OCI-M2 (cell line): ENCODE measurements at regions not wholly inside any gene's neighbourhood (a gene's known extent, or its start where the extent isn't known, plus 50 kb on each side); places are given as distances from the start of the nearest gene placed in this dataset.

Experiments
- DNase-seq: peaks from one replicate; lab custom pipeline; 2025; ENCODE audit not compliant: unreplicated experiment; lab: John Stamatoyannopoulos, UW

DNA sequence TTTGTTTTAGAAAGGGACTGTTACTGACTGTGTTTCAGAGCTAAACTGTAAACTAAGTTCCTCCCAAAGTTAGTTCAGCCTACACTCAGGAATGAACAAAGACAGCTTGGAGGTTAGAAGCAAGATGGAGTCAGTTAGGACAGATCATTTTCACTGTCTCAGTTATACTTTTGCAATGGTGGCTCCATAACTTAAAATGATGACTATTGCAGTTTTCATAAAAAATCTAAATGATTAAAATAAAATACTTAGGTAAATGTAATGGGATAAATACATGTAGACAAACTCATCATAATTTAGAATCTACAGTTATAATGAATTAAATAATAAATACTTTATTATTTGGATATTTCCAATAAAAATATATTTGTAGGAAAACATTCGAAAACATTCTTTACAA is 590.6 kb downstream of the EPHA7 start:
- DNase-seq: no peak

DNA sequence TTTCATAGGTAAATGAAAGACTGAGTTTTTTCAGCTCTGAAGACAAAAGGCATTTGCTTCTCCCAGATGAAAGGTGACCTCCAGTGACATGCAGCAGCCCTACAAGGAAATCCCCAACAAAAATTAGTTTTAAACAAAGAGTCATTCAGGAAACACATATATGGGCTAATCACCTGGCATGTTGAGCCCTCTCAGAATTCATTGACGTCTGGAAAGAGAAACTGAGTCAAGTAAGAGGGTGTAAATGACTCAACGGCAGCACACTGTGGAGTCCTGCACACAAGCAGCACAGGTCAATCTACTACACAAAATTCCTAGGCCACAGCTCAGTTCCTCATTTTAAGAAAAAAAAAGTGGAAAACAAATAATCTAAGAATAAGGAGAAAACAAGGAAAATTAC is 592.3 kb downstream of the EPHA7 start:
- no peak for DNase-seq

DNA sequence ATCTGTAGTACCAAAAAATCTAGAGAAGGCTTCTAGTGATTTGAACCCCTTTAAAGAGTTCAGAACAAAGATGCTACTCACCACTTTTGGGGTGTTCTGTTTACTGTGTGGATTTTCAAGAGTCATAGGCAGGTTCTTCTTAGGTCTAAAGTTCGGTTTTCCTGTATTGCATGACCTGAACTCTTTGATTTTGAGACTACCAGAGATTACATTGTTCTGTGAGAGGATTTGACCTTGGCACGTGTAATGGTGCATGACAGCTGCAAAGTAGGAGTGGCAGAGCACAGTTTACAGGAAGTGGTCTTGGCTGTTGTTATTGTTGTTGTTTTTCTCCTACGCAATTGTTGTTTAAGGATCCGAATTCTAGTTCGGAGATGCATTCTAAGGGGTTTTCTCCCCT is 592.7 kb downstream of the EPHA7 start:
- DNase-seq: no peak

DNA sequence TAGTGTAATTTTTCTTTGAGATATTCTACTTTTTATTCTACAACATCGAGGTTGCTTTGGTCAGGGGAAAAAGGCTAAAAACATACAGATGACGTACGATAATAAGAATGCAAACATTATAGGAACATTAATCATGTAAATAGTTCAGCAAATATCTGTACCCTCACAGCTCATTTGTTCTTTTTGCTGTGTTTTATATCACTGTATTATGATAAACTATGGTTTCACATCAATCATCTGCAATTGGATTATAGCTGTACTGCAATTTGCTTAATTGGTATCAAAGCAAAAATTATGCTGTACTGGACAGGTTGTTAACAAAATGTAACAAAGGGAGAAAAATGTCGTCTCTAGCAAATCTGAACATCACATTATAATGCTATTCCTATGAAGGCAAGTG is 597.1 kb downstream of the EPHA7 start:
- no peak for DNase-seq

DNA sequence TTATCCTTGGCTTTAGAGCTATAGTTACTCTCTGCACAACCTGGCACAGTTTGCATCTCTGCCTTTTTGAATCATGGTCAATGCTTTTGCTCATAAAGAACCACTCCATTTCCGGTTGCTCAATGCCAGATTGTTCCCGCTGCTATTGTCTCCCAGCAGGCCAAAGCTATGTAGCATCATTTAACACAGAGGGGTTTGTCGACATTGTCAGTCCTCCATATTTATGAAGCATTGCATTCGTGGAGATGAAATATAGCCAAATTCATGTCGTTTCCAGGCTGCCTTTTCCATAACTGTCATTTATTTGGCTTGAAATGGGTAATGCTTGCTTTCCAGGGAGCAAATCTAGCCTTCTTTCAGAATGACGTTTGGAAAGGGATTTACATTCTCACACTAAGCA is 598.8 kb downstream of the EPHA7 start:
- DNase-seq: no peak

DNA sequence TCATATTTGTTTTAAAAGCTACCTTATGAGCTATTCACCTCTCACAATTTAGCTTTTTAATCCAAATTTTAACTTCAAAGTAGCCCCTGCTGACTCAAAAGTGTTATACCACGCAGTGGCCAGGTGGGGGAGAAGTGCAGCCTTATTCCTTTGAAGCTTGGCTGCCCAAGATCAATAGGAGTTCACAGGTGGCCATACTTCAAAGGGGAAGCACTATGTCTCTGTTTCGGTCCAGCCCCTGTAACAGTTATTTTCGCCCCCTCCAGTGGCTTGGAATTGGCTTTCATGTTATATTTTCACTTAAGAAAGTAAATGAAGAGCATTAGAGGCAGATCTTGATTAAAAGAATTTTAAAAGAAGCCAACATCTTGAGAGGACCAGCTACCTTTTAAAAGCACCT is 608.4 kb downstream of the EPHA7 start:
- DNase-seq: no peak

DNA sequence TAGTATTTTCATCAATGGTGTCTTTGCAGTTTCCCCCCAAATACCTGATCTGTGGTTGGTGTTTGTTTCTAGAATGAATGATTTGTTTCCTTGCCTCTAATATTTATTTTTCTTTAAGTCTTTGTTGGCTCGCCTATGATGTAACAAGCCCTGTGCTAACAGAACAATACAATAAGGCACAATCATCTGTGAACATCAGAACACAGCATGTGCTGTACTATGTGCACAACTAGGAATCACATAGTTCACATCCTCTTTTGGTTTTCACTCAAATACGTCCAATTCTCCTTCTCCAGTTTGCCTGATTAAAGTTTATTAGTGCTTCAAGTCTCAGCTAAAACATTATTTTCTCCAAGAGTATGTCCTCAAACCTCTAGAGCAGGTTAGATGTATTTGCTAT is 613.1 kb downstream of the EPHA7 start:
- DNase-seq: no peak

DNA sequence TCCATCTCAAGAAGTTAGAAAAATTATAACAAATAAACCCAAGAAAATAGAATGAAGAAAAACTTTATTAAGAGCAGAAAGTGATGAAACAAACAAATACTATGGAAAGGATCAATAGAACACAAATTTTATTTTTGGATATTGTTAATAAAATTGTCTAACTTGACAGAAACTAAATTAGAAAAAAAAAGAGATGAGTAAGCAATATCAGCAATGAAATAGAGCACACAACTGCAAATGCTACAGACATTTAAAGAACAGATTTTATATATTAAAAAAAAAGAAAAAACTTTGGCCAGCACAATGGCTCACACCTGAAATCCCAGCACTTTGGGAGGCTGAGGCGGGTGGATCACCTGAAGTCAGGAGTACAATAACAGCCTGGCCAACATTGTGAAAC is 628.0 kb downstream of the EPHA7 start:
- no peak for DNase-seq

DNA sequence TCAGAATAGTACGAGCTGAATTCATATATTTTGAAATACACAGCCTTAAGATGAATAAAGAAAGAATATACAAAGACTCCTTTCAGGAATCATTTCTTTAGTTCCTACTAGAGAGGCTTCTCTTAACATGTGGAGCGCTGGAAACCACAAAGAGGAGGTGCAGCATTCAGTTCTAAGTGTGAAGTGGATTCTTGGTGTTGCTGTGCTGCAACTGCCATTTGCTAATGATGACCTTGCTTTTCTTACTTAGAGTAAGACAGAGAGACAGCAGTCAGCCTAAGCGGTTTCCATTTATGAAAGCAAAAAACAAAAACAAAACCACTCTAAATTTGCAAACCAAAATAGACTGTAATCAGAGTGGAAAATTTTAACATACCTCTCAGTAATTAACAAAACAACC is 629.0 kb downstream of the EPHA7 start:
- no peak for DNase-seq

DNA sequence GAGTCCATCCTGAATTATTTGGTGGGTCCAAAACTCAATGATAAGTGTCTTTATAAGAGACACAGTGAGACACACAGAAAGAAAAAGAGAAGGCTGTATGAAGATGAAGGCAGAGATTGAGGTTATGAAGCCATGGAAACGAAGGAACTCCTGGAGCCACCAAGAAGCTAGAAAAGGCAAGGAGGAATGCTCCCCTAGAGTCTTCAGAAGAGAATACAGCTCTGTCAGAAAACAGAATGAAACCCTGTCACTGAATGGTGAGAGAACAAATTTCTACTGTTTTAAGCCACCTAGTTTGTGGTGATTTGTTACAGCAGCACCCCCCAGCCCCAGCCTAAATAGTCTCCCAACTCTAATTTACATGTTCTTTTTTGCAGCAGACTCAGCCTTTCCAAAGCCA is 635.1 kb downstream of the EPHA7 start:
- no peak for DNase-seq

DNA sequence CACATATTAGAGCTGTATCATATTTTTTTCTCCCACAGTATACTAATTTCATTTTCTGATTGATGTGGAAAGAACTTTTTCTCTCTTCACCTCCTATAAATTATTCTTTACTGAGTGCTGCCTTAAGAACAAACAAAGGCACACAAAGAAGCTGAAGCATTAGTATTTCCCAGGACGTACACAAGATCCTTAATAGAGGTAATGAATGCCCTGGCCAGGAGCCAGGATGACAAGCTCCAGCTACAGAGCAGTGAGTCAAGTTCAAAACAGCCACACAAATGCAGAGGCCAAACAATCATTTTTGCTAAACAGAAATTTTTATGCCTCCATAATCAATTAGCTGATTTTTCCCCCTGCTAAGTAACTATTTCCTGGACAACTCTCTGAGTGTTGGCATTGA is 639.6 kb downstream of the EPHA7 start:
- DNase-seq: no peak

DNA sequence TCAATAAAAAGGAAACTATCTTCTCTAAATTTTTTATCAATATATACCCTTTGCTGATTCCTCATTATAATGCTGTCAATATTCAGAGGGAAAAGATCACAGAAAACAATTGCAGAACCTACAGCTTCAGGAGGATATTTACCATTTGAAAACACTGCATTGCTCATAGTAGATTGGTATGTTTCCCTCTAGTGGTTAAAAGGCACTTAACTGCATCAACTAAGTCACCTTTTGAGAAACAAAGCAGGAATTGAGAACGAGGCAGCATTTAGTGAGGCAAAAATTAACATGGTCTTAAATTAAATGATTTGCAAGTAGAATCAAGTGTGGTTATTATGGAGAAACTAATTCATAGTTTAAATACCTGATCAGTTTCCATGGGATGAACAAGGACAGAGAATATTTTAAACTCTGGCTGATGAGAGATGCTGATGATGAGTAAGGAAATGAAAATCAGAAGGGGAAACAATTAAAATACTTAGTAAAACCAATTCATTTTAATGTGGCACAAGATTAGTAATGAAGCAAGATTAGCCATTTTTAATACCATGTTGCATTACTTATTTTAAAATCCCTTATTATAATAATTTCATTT is 642.1 kb downstream of the EPHA7 start:
- DNase-seq: no peak

DNA sequence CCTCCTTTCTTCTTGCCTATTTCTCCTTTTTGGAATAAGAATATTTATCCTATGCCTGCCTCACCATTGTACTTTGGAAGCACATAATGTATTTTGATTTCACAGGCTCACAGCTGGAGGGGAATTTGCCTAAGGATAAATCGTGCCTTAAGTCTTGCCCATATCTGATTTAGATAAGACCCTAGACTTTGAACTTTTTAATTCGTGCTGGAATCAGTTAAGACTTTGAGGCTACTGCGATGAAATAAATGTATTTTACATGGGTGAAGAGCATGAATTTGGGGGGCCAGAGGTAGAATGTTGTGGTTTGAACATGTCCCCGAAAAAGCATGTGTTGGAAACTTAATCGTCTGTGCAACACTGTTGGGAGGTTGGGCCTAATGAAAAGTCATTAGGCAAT is 648.8 kb downstream of the EPHA7 start:
- DNase-seq: no peak

DNA sequence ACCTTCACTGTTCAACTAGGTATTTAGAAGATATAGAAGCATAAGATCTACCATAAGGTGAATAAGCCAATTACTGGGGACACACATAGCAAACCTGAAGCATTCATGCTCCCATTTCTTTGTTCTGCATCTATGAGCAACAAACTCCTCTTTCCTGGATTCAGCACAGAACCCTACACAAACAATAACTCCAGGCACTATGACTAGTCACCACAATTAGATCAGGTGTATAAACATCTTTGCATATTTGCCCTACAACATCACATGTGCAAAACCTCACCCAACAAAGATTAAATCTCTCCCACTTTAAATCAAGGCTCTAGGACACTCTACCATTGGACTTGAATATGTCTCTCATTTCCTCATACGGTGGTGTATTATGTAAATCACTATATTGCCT is 652.3 kb downstream of the EPHA7 start:
- no peak for DNase-seq

DNA sequence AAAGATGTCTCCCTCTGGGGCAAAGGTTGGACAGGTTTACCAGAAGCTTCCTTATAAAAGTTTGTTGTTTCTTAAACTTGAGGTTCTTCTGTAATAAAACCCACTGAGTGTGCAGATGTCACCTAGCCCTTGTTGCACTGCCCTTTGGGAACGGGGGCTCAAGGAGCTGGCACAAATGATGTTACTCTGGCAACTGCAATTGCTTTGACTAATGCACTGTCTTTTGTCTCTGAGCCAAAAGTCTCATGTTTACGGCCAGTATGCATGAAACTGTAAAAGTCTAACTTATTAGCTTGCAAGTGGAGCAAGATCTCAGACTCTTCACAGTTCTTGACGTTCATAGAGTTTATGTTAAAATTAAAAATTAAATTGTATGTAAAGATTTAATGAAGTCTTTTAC is 655.7 kb downstream of the EPHA7 start:
- DNase-seq: no peak

DNA sequence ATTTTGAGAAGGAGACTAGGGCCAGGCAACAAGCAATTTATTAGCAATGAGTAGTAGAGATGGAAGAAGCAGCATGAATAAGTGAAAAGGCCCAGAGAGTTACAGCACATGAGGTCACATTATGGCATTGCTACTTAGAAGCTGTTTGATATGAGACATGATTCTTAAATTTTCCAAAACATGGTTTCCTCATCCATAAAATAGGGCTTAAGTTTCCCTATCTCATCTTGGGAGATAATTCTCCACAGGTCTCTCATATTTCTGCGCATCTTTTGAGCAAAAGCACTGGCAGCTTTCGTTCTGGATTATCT is 656.1 kb downstream of the EPHA7 start:
- no peak for DNase-seq

DNA sequence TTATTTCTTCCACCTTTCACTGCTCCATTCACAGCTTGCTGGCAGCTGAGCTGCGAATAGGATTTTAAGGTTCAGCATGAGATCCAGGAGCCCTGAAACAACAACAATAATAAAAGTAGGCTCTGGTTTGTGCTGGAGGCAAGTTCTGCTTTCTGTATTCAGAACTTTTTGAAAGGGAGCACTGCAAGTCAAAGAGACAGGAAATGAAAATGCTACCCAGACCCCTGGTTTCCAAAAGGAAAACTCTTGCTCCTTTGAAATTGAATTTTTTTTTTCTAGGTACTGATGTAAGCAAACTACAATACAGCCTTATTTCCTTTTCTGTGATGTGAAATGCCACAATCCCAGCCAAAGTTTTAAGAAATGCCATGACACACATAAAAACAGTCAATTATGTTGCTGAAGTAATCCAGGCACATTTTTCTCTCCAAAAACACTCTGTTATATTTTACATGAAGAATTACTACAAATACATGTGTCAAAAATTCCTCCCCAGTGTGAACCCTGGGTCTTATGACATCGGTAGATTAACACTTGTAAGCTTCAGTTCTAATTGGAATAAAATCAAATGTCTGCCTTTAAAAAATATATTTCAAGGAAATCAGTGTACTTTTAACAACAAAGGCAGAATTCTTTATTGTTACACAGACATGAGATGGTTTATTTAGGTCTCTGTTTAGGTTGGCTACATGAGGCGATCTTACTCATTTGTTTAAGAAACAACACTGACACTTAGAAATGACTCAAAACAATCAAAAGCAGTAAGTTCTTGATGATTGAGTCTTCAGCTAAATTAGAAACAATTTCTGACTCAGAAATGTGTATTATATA is 656.7 kb downstream of the EPHA7 start:
- no peak for DNase-seq

DNA sequence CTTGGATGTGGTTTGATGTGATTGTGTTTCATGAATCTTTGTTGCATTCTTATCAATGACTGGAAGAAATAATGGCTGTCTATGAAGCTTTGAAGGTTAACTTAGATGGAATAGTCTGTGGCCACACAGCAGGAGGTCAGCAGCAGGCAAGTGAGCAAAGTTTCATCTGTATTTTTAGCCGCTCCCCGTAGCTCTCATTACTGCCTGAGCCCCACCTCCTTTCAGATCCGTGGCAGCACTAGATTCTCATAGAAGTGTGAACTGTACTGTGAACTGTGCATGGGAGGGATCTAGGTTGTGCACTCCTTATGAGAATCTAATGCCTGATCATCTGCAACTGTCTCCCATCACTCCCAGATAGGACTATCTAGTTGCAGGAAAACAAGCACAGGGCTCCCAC is 660.2 kb downstream of the EPHA7 start:
- no peak for DNase-seq

DNA sequence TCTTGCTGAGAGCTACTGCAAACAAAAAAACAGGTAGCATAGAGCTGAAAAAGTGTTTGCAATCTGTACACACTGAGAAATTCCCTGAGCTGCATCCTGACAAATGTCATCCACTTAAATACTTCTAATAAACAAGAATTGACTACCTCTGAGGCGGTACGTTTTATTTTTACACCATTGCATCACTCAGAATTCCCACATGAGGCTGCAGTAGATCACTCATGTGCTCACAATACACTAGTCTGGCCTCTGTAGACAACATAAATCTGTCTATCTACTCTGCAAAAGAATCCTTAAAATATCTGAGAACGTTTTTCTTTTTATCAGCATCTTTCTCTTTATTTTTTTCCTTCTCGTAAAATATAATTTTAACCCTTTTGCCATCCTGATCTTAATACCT is 661.4 kb downstream of the EPHA7 start:
- DNase-seq: no peak

DNA sequence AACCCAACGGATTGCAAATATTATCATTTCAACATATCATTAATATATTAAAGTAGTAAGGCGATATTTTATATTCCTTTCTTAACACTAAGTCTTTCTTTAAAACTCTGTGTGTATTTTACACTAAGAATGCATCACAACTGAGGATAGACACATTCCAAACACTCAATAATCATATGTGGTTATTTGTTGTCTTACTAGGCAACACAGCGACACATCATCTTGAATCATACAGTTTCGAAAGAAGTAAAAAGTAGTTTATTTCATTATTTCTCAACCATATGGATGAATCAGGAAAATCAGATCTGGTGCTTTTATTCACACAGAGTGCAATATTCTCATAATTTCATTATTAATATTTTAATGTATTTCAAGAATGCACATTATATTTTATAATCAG is 662.4 kb downstream of the EPHA7 start:
- no peak for DNase-seq

DNA sequence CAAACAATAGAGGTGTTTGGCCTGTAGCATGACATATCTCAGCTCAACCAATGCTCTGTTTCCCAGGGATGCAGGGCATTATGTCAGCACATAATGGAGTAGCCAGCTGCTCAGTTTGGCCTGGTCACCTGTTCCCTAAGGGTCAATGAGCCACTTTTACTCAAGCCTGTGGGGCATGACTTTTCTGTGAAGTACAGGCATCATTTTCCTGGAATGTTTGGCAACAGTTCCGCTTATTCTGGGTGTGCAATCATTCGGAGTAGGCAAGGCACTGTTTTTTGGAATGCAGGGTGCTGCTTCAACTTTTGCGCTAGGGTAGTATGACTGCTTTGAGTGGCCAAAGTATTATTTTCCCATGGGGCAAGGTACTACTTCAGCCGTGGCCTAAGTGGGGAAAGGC is 665.4 kb downstream of the EPHA7 start:
- DNase-seq: no peak

DNA sequence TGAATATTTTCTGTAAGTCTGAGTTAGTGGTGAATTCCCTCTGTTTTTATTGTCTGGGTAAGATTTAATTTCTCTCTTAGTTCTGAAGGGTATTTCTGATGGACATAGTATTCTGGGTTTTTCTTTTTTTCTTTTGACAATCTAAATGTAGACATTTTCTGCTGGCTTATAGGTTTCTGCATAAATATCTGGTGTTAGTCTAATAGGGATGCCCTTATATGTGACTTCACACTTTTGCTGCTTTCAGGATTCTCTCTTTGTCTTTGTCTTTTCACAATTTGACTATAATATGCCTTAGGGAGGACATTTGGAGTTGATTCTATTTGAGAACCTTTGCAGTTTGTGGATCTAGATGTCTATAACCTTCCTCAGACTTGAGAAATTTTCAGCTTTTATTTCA is 667.2 kb downstream of the EPHA7 start:
- DNase-seq: no peak

DNA sequence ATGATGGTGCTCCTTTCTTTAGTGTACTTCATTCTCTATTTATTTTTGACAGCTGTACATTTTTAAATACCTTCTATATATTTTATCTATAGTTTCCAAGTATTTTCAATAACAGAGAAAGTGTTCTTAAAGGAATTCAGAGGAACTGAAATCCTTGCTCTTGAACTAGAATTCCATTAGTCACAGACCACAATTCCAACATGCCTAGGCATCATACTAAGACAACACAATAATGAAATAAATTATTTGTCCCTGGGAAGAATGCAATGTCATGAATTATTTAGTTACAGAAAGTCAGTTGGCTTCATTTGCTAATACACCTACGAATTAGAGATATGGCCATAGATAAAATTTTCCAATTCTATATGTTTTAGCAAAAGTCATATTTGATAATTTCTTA is 671.2 kb downstream of the EPHA7 start:
- DNase-seq: no peak
